Suppressor macrophage (primary cell): ENCODE measurements at regions not wholly inside any gene's neighbourhood (a gene's known extent, or its start where the extent isn't known, plus 50 kb on each side); places are given as distances from the start of the nearest gene placed in this dataset.

Experiments
- DNase-seq, 4 experiments: peaks; one replicate each; pipeline ENCODE4 v3.0.0-alpha.2; 2020 to 2022

DNA sequence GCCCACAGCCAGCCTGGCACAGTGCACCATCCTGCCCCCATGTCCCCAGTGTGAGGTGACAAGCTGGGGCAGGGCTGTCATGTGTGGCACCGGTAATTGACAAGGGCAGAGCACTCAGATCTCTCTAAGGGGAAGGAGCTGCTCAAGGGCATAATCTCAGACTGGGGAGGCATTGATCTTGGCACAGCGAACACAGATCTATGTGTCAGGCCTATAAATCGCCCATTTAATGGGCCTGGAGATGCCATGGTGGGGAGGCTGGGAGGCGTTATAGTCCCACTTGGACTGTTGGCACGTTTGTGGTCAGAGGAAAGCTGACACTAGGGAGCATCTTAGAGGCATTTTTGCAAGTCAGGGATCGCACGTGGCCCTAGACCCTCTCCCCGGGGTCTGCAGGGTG, 594.1 kb downstream of the PTPRU start:
- DNase-seq = no peak

DNA sequence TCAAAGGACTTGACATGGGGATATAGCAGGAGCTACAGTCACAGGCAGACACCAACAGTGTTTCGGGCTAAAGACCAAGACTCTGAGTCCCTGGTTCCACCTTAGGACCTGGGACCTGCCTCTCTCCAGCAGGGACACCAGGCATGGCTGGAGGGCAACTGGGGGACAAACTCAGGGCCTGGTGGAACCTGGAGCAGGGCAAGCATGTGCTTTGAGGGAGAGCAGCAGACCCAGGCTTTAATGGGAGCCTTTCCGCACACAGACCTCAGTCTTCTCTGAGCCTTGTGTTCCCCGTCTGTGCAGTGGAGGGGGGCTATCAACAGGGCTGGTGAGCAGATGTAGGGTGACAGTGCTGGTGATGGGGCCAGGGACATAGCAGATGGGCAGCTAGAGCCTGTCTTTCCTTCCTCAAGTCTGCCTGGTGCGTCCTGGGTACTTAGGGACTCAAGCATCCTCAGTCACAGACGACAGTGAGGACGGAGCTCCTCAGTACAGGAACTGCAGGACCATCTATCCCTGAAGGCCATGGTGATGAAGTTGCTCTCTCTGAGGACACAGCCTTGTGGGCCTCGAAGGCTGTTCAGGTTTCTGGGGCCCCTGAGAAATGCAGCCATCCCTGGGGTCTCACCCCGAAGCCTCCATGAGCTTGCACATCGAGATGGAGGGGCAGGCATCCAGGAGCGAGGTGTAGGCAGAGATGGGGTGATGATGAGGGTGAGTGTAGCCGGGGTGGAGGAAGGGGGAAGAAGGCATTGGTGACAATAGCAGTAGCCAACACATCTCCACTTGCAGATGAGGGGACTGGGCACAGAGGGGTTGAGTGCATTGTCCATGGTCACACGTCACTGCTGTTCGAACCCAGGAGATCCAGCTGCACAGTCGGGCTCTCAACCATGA, 593.4 kb downstream of the PTPRU start:
- DNase-seq = no peak

DNA sequence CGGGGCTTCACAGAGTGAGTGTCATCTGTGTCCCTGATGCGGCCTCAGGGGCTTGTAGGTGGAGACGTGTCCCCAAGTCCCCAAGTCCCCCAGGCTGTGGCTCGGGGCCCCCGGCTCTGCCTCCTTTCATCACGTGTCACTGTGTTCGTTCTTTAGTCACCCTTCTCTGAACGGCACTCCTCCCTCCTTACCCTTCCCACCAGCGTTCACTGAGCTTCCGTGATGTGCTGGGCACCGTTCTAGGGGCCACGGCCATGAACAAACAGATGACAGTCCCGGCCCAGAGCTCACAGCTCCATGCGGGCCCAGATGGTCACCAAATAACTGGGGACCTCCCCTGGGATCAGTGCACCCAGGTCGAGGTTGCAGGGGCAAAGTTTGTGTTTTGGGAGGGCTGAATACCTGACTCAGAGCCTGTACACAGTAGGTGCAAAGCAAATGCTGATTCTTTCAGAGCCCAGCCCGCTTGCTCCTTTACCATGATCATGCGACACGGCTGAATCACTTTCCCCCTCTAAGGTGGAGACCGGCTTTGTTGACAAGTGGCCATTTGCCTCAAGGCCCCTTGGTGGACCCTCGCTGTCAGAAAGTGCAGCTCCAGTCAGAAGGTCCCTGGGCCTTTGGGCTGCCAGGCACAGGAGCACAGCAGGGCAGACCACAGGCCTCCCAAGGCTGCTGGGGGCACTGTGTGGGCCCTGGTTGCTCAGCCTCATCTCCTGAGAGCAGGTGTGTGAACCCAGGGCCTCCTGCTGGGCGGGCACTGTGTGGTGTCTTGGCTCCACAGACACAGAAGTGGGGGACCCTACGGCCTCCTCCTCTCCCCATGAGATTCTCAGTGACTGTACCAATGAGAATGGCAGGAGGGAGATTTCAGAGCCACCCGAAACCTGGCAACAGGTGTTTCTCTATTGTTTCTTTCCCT, 592.5 kb downstream of the PTPRU start:
- DNase-seq = no peak

DNA sequence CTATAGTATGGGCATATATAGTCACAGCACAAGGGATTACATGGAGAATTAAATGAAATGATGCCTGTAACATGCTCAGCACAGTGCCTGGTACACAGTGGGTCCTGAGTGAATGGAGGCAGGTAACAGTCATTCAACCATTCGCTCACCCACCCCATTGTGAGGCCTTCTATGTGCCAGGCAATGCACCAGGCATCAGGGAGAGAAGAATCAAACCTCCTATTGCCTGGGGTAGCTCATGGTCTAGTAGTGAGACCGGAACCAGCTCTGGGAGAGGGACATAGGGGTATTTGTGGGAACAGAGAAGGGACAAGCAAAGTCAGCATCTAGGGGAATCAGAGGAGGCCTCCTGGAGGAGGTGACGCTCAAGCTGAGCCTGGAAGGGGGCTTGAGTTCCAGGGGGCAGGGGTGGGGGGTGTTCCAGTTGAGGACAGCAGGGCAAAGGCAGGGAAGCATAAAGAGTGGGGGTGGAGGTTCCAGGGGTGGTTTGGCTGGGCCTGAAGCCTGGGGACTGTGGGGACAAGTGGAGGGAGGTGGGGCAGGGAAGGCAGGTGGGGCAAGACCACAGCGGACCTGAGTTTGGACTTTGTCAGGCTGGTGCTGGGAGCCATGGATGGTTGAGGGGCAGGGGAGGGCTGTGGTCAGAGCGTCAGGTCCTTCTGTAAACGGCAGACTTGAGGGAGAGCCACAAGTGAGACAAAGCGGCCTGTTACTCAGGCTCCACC, 591.6 kb downstream of the PTPRU start:
- no peak for DNase-seq

DNA sequence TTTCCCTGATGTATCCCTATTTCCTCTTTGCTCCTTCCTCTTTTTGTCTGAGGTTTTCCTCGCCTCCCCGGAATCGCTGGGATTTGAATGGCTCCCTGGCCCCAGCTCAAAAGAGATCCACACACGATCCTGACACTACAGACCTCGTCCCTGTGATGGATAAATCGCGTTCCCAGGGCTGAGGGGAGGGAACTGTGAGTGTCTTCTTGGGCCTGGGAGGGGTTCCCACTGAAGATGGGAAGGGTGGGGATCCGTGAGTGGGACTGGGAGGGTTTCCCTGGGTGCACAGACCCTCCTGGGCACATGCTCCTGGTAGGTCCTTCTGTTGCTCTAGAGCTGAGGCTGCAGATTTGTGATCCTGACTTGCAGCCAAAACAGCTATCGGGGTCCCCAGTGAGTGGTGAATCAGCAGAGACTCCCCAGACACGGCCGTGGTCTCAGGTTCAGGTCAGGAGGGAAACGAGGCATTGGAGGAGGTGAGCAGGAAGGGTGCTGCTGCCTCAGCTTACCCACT, 591.0 kb downstream of the PTPRU start:
- DNase-seq = peak in 1 of 4 experiments; percentile 1

DNA sequence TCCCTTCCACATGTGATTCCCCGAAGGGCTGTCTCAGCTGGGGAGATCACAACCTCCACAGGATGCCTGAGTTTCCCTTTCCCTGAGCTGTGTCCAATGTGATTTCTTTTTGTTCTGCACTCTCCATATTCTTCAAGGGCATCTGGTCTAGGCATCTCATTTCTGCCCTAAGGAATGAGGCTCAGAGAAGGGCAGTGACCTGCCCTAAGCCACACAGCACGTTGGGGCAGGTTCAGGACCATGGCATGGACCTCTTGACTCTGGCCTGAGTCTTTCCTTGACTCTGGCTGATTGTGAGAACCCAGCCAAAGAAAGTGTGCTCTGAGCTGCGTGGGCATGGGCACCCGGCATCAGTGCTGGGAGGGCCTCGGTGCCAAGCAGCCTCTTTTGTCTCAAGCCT, 590.3 kb downstream of the PTPRU start:
- DNase-seq = no peak

DNA sequence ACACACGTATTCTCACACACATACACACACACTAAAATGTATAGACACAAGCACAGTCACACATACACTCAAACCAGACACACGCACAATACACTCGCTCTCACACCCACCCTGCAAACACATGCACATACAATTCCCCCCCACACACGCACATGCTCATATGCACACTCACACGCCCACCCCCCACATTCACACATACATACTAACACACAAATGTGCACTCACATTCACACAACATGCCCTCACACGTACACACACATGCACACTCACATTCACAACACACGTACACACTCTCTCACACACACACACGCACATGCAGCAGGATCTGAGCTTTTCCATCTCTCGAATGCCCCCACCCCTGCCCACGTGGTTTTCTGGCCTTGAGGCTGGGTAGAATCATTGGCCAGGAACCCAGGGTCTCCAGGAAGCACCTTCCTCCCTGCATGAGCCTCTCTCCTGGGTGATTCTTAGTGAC, 589.7 kb downstream of the PTPRU start:
- no peak for DNase-seq

DNA sequence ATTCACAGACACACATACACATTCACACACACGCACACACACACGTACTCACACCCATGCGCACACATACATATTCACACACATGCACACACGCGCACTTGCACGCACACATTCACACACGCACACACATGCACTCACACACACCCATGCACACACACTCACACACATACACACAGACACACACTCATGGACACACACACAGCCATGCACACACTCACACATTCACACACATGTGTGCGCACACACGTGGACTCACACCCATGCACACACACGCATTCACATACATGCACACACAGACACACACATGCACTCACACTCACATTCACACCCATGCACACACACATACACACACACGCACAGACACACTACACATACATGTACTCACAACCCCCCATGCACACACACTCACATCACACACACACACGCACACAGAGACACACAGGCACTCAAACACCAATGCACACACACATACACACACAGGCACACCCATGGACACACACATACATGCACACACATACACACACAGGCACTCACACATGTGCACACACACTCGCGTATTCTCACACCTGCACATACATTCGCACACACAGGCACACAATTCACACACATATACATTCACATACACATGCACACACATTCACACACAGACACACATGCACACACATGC, 589.1 kb downstream of the PTPRU start:
- DNase-seq = no peak

DNA sequence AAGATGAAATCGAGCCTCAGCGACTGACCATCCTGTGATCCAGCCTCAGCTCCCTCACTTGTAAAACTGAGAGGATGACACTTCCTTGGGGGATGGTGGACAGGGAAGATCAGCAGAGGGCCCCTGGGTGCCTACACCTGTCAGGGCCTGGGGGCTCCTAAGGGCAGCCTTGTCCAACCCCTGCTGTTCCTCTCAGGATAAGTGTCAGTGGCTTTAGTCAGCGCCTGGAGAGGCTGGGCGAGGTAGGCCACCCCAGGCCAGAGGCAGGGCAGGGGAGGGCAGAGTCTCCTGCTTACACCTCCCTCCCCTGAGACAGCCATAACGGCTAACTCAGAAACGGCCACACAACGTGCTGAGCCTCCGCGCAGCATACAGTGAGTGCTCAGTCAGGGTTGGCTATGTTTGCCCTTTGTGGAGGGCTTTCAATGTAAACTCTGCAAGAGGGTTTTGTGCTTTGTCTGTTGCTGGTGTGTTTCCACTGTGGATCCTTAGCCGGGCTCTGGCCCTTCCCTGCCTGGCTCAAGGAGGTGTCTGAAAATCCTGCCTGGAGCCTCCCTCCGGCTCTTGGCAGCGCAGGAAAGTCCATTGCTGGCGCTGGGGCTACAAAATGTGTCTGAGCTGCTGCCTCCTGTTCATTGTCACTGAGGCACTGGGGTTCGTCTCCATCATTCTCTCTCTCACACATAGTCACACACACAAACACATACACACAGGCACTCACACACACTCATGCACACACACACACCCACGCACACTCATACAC, 588.4 kb downstream of the PTPRU start:
- DNase-seq = no peak

DNA sequence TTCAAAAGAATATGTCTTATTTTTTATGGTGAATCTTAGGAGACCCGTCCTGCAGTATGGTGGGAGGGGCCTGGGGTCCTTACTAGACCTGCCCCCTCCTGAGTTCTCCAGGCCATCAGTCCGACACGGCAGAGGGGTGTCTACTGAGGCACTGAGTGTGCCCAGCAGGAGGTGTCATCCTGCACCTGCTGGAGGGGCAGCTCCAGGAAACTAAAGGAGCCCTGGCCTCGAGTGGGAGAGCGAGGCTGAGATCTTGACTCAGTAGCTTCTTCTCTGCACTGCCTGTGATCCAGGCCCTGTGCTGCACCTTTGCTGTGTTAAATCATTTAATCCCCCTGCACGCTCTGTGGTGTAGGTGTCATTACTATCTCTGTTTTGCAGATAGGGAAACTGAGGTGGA, 587.7 kb downstream of the PTPRU start:
- DNase-seq = no peak

DNA sequence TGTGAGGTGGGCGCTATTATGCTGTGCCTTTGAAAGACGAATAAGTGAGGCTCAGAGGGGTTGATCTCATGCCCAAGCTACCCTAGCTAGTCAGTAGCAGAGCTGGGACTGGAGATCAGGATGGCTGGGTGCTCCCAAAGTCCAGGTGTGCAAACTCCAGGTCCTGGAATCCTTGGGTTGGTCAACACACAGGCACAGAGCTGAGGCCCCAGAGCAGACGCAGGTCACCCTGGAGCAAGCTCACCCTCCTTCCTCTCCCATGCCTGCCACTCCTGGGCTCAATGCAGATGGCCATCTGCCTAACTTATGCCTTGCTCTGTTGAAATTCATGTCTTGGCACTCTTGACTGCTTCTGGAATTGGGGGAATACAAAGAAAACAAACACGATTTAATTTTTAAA, 587.2 kb downstream of the PTPRU start:
- no peak for DNase-seq

DNA sequence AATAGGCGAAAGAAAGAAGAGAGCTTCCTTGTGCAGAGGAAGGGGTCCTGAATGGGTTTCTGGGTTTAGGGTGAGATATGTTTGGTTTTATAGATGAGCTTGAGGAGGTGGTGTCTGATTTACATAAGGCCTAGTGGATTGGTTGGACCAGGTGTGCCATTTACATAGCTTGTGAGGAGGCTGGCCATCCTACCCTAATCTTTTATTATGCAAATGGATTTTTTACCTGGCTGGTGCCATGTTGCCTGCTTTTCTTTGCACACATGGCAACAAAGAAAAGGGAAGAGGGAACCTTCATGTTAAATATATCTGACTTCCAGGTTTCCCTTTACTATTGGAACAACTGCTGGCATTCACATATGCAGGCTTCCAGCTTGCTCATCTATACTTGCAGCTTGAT, 585.3 kb downstream of the PTPRU start:
- DNase-seq = no peak

DNA sequence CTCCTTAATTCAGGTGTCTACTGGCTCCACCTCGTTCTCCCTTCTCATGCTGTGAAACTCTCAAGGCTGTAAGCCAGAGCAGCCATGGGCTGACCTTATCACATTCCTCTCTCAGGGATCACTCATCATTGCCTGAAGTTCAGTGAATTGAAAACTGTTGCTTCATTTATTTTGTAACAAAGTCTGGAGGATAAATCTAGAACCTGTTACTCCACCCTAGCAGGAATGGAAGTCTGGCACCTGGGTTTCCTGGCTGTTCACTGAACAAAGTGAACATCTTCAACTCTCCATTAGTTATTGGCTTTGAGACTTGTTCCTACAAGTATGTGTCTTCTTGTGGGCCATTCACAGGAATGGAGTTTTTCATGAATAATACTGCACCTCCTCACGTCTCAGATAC, 584.1 kb downstream of the PTPRU start:
- no peak for DNase-seq

DNA sequence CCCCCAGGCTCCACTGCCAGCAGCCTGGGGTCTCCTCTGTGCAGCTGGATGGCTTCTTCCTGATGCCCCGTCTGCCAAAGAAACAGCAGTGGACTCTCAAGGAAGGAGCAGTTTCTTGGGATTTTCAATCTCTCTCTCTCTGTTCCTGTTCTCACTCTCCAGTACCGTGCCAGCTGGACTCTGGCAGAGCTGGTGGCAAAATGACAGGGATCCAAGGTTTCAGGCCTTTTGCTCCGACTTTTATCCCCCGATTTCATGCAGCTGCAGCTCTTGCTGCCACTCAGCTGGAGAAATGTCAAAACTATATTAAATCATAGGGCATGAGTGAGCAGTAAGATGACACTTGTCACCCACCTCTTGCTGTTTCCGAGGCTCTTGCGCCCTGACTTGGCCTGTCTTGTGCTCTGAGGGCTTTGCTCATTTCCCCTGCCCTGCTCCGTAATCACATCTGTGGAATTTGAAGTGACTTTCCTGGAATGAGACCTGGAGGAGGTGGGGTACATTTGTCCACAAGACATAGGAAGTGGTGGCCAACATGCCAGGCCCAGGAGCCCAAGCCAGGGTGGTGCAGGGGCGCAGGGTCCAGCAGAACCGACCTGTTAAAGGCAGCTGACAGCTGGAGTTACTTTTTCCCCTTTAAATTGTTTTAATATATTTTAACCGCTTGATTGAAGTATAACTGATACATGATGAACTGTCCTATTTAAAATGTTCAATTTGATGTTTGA, 576.2 kb downstream of the PTPRU start:
- DNase-seq = no peak

DNA sequence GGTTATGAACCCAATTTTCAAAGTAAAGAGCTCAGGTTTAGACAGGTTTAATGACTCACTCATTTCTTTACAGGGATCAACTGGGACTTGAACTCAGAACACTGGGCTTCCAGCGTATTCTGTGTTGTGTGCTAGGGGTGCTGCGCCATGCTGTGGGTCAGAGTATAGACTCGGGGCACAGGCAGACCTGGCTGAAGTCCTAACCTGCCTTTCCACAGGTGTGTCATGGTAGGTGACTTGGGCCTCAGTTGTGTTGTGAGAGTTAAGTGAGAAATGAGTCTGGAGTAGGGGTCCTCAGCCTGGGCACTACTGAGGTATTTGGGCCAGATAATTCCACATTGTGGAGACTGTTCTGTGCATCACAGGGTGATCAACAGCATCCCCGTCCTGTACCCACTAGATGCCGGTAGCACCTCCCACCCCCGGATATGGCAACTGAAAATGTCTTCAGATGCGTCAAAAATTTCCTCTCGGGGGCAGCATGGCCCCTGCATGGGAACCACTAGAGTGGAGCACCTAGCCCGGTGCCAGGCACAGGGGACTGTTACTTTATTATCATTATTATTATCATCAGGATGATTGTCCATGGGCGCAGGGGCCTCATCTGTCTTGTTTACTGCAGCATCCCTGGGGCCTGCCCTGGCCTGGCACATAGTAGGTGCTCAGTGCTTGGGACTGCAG, 575.5 kb downstream of the PTPRU start:
- no peak for DNase-seq

DNA sequence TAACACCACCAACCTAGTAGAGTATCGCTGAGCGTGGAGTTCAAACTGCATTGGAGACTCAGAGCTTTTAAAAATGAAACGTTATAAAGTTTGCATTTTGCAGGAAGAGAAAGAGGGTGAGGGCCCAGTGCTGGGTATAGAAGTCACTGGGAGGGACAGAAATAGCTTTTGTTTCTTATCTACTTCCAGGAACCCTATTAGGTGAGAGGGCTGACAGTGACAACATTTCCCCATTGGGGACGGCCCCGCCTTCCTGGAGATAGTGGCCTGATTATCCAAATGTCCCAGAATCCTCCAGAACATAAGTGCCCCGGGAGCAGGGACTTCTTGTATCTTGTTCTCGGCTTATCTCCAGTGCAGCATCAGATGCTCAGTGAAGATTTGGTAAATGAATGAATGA, 574.9 kb downstream of the PTPRU start:
- no peak for DNase-seq

DNA sequence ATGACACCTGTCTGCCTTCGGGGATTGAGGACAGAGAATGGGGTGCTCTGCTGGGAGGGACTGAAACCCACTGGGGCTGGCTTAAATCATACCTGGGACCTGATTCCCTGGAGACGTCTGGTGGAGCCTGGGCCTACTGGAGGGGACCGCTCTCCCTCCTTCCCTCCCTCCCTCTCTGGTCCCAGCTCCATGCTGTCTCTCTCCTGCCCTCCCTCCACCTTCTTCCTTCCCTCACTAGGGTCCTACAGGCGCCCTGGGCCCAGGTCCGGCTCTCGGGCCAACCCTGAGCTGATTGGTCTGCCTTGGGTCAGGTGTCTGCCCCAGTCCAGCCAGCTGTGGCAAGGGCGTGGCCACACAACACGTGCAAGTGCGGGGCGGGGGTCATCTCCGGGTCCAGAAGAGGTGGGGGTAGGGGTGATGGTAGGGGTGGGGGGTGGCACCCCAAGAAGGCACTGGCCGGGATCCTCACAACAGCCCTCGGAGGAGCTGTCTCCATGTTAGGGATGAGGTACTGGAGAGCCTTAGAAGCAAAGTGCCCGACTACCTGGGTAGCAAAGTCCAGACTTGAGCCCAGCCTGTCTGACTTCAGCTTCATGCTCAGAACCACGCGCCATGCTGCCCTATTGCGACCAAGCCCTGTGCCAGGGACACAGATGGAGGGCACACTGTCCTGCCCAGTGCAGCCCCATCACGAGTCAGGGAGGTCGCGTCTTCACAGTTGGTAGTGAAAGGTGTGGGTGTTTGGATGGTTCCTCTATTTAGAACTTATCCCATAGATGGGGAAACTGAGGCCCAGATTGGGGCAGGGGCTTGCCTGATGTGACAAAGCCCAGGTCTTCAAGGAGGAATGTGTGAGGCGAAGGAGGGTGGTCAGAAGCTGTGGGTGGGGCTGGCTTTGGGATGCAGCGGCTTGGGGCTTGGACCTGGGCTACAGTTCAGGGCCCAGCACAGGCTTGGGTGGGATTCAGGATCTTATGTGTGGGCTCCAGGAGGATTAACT, 574.1 kb downstream of the PTPRU start:
- DNase-seq = no peak

DNA sequence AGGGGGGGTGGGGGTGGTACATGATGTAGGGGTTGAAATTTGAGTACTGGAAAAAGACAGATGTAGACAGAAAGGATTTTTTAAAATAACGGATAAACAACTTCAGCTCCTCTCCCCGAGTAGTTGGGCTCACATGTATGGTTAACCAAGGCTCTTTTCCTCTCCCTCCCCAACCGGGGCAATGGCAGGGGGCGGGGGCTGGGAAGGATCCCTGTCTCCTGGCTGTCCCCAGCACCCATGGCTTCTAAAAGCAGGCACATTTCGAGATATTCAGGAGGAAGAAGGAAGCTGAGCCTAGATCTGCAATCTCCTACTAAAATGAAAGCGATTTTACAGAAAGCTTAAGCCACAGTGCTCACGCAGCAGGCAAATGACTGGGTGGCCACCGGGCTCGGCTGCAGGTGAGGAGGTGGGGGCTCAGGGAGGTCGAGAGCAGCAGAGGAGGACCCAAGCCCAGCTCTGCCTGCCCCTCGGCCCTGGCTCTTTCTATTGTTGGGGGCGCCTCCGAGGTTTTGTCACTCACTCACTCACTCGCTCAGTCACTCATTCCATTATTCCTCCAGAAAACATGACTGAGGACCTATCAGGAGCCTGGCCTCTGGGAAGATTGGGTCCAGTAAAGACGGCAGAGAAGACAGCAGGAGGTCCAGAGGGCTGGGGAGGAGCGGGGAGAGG, 573.3 kb downstream of the PTPRU start:
- DNase-seq = no peak
